Keratinocyte (primary cell): ENCODE measurements at regions not wholly inside any gene's neighbourhood (a gene's known extent, or its start where the extent isn't known, plus 50 kb on each side); places are given as distances from the start of the nearest gene placed in this dataset.

Experiments used
- DNase-seq: peaks from one replicate; pipeline ENCODE4 v3.0.0-alpha.2; 2011; ENCODE audit warnings: low read depth, missing footprints, low spot score
- FAIRE-seq: peaks from 2 replicates; lab custom pipeline; 2011; peaks lifted over from hg19 to GRCh38; lab: Jason Lieb, UNC
- H2AFZ ChIP-seq: 2 replicates; pipeline ENCODE4 v1.6.0; 2012; ENCODE audit warnings: low read length, control low read depth, inconsistent platforms; ENCODE audit not compliant: control insufficient read depth
- H3K27ac ChIP-seq: 2 replicates; pipeline ENCODE4 v1.5.1; 2011; ENCODE audit warnings: low read length; ENCODE audit not compliant: control insufficient read depth, insufficient read depth
- H3K27me3 ChIP-seq: 3 replicates; pipeline ENCODE4 v1.6.0; 2011; ENCODE audit warnings: low read length; ENCODE audit not compliant: control insufficient read depth, insufficient read depth; ENCODE audit errors: extremely low read depth
- H3K36me3 ChIP-seq, 2 experiments: 2 replicates in 1 of 2; 3 replicates in 1 of 2; pipeline ENCODE4 v1.5.1; 2011; ENCODE audit warnings: low read length in 2 of 2, mild to moderate bottlenecking in 1 of 2; ENCODE audit not compliant: control insufficient read depth in 2 of 2, insufficient read depth in 2 of 2; ENCODE audit errors: extremely low read depth in 1 of 2
- H3K4me1 ChIP-seq: 3 replicates; pipeline ENCODE4 v1.5.1; 2011; ENCODE audit warnings: low read length; ENCODE audit not compliant: control insufficient read depth, insufficient read depth; ENCODE audit errors: extremely low read depth
- H3K4me2 ChIP-seq: 3 replicates; pipeline ENCODE4 v1.6.0; 2011; ENCODE audit warnings: low read depth, low read length; ENCODE audit not compliant: control insufficient read depth, insufficient read depth; ENCODE audit errors: extremely low read depth
- H3K4me3 ChIP-seq, 3 experiments: fragments of 200-600 bp in 1 of 3; sonication (generic) in 1 of 3; 2 replicates in 2 of 3; 3 replicates in 1 of 3; pipeline ENCODE4 v1.5.1; 2011 to 2016; ENCODE audit warnings: low read length in 3 of 3, mild to moderate bottlenecking in 3 of 3, control low read depth in 2 of 3, inconsistent platforms in 1 of 3, low read depth in 1 of 3, mixed read lengths in 1 of 3, mixed run types in 1 of 3, moderate library complexity in 1 of 3; ENCODE audit not compliant: control insufficient read depth in 2 of 3, insufficient read depth in 2 of 3; ENCODE audit errors: extremely low read depth in 1 of 3
- H3K79me2 ChIP-seq: 2 replicates; pipeline ENCODE4 v1.6.0; 2012; ENCODE audit warnings: low read length; ENCODE audit not compliant: control insufficient read depth, insufficient read depth
- H3K9ac ChIP-seq: 3 replicates; pipeline ENCODE4 v1.6.0; 2011; ENCODE audit warnings: low read length; ENCODE audit not compliant: control insufficient read depth, insufficient read depth; ENCODE audit errors: extremely low read depth
- H3K9me1 ChIP-seq: 3 replicates; pipeline ENCODE4 v1.6.0; 2011; ENCODE audit warnings: low read length; ENCODE audit not compliant: control insufficient read depth, insufficient read depth; ENCODE audit errors: extremely low read depth
- H3K9me3 ChIP-seq: 2 replicates; pipeline ENCODE4 v1.5.1; 2012; ENCODE audit warnings: low read depth, low read length; ENCODE audit not compliant: control insufficient read depth
- H4K20me1 ChIP-seq: 3 replicates; pipeline ENCODE4 v1.6.0; 2011; ENCODE audit warnings: low read length; ENCODE audit not compliant: control insufficient read depth, insufficient read depth; ENCODE audit errors: extremely low read depth
- EZH2 ChIP-seq: IDR thresholded peaks from one replicate; pipeline ENCODE4 v1.6.1; 2012; ENCODE audit warnings: inconsistent platforms, mild to moderate bottlenecking, low read length, moderate library complexity
- dilution Hi-C: fragments of 300-500 bp; cut with MboI; formaldehyde crosslinking; loops from one replicate; pipeline ENCODE4 v1.7.0; 2020; ENCODE audit warnings: low sequenced_read_pairs; ENCODE audit not compliant: extremely low pct_ligation_motif_present
- TF ChIP-seq, protein P1 (sequence below), 3 experiments: IDR thresholded peaks in 1 of 3; conservative IDR thresholded peaks in 1 of 3; optimal IDR thresholded peaks in 1 of 3; 2 replicates in 2 of 3; 3 replicates in 1 of 3; pipeline versions ENCODE3 to v1.5.1; 2011; ENCODE audit warnings: low read length in 3 of 3, mild to moderate bottlenecking in 3 of 3, moderate library complexity in 2 of 3, control low read depth in 1 of 3, inconsistent platforms in 1 of 3; ENCODE audit not compliant: insufficient read depth in 2 of 3; ENCODE audit errors: extremely low read depth in 1 of 3

DNA sequence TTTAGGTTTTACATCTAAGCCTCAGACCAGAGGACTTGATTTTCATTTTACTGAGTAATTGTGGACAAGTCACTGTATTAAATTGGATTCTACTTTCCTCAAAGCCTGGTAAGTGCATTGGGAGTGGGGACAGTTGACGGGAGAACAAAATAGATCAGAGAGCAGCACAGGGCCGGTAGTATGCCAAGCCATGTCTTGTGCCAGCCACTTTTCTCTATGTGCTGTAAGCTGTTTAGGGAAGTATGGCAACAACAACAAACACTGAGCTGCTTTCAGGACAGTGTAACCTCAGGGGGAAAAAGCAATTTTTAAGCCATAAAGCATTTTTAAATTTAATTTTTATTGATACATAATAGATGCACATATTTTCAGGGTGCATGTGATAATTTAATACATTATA lies 365.9 kb upstream of the IGFBP3 start:
- H3K36me3 ChIP-seq, result no peaks in the 10 kb centered on the region
- H3K4me3 ChIP-seq, result no peak overlapping the region
- H4K20me1 ChIP-seq, result no peaks in the 10 kb centered on the region
- peaks cover 14% of the 10 kb centered on the region for H3K4me1 ChIP-seq
- H3K79me2 ChIP-seq, result no peaks in the 10 kb centered on the region
- no peak for DNase-seq
- peak overlapping the region; percentile 39 for H3K27ac ChIP-seq
- FAIRE-seq, result no peak
- no peak overlapping the region for H3K9ac ChIP-seq
- H3K9me3 ChIP-seq, result no peaks in the 10 kb centered on the region
- H3K27me3 ChIP-seq, result no peaks in the 10 kb centered on the region
- dilution Hi-C loops, result no loop called here
- H2AFZ ChIP-seq, result no peak overlapping the region
- no peaks in the 10 kb centered on the region for H3K9me1 ChIP-seq
- H3K4me2 ChIP-seq, result no peak overlapping the region
- TF ChIP-seq, protein P1, sequence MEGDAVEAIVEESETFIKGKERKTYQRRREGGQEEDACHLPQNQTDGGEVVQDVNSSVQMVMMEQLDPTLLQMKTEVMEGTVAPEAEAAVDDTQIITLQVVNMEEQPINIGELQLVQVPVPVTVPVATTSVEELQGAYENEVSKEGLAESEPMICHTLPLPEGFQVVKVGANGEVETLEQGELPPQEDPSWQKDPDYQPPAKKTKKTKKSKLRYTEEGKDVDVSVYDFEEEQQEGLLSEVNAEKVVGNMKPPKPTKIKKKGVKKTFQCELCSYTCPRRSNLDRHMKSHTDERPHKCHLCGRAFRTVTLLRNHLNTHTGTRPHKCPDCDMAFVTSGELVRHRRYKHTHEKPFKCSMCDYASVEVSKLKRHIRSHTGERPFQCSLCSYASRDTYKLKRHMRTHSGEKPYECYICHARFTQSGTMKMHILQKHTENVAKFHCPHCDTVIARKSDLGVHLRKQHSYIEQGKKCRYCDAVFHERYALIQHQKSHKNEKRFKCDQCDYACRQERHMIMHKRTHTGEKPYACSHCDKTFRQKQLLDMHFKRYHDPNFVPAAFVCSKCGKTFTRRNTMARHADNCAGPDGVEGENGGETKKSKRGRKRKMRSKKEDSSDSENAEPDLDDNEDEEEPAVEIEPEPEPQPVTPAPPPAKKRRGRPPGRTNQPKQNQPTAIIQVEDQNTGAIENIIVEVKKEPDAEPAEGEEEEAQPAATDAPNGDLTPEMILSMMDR (optimal IDR thresholded peaks at IDR 0.05 in 1 of 3, IDR thresholded peaks at IDR 0.05 in 1 of 3, conservative IDR thresholded peaks at IDR 0.05 in 1 of 3; ENCODE audit: extremely low read depth in 1 of 3, insufficient read depth in 2 of 3, low read length in 3 of 3), result no peak
- TF ChIP-seq EZH2, result no peak

- peak; percentile 30 for DNase-seq
- Histone ChIP-seq H3K79me2 (no peaks in the 10 kb centered on the region), H4K20me1 (no peaks in the 10 kb centered on the region), H3K27ac (peak overlapping the region; percentile 39), H3K9me1 (no peaks in the 10 kb centered on the region), H3K4me2 (no peak overlapping the region), H2AFZ (no peak overlapping the region), H3K9ac (no peak overlapping the region), H3K27me3 (no peaks in the 10 kb centered on the region), H3K4me1 (peaks cover 10% of the 10 kb centered on the region), H3K4me3 (no peak overlapping the region), H3K9me3 (no peaks in the 10 kb centered on the region), H3K36me3 (no peaks in the 10 kb centered on the region)
- TF ChIP-seq, protein P1 (optimal IDR thresholded peaks at IDR 0.05 in 1 of 3, IDR thresholded peaks at IDR 0.05 in 1 of 3, conservative IDR thresholded peaks at IDR 0.05 in 1 of 3; ENCODE audit: extremely low read depth in 1 of 3, insufficient read depth in 2 of 3, low read length in 3 of 3), result no peak
- no peak for TF ChIP-seq EZH2
- peak; percentile 66 for FAIRE-seq
- dilution Hi-C loops, result no loop called here
Observed at GRCh38 chr7:46286356-46286755, 365.3 kb upstream of the IGFBP3 start.
